GM19468 (cell line): ENCODE measurements at regions not wholly inside any gene's neighbourhood (a gene's known extent, or its start where the extent isn't known, plus 50 kb on each side); places are given as distances from the start of the nearest gene placed in this dataset.
A peak's percentile ranks its signal among the peaks of the same experiment; 100 is the strongest.
"Not testable (repeated sequence)": the region's sequence is repeated elsewhere in the genome, so short reads cannot be mapped to it uniquely, and the experiment has no call there.

ENCODE experiments used
- ATAC-seq: cut with Tn5 transposase; IDR thresholded peaks from one replicate; pipeline ENCODE4 v1.9.1; 2021; ENCODE audit warnings: mild to moderate bottlenecking, moderate library complexity, moderate number of reproducible peaks; ENCODE audit not compliant: unreplicated experiment; ENCODE audit errors: extremely low read depth

- no peak for ATAC-seq
These were observed 1165.9 kb upstream of the TENM3 start for GRCh38 chr4:181077341-181077740.

GRCh38 chr4:181078196-181078595 is 1165.0 kb upstream of the TENM3 start:
- no peak for ATAC-seq

GRCh38 chr4:181083757-181084361 is 1159.3 kb upstream of the TENM3 start:
- ATAC-seq = no peak

DNA sequence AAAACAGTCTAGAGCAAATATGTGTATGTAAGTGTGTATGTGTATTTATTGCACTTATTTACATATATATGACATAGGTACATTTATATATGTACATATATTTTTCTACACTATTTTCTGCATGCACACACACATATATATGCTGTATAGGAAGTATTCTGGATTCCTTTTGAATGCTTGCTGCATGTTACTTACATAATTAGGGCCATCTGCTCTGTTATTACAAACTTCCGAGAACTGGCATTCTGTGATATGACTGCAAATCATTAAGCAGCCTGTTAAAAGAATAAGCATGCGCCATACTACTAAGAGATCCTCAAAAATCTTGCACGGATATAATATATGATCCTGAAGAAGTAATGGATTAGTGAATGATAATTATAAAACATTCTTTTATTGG is 1157.6 kb upstream of the TENM3 start:
- no peak for ATAC-seq

DNA sequence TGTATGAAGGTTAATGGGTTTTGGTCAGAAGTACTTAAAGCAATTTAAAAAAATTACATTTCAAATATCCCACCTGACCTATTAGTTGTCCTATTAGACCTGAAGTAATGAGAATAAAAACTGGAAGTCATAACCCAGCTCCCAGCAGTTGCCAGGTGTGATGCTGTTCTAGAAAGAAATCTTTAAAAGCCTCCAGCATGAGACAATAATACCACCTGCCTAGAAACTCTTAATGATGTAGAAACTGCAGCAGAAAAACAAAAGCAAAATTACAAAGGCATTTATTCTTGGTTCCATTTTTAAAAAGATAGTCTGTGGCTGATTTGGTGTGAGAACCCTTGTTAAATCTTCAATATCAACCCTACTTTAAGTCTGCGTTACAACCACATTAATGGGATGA is 1137.7 kb upstream of the TENM3 start:
- ATAC-seq = no peak

DNA sequence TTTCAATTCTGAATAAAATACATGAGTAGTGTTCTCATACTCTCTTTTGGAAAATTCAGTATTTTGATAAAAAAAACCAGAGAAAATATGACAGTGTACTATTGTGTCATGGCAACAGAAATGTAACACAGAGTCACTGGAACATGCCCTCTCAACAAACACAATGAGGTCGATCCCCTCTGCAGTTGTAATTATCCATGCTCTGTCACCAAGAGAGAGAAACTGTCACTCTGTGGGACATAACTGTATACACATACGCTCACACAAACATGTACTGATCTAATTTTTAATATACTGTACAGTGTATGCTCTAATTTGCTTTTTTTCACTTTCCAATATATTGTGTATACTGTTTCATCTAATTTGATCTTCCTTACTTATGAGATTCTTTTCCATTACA is 1136.8 kb upstream of the TENM3 start:
- ATAC-seq = no peak

GRCh38 chr4:181108237-181108636 is 1135.0 kb upstream of the TENM3 start:
- no peak for ATAC-seq

DNA sequence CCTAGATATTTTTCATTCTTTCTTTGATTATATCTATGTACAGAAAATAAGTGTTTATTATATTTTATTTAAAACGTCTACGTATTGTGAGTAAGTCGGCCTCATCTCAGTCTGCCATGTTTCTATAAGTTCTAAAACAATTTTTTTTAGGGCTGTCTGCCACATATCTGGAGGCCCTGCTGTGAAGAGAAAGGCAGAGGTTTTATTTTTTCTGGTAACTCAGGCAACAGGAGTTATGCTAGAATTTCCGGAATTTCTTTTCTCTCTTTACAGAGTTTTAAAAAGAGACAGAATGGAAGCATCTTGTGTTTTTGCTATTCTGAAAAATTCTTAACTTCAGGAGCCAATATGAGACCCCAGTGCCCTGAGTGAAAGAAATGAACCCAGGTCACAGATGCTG is 1124.0 kb upstream of the TENM3 start:
- ATAC-seq = no peak

GRCh38 chr4:181121733-181122132 is 1121.5 kb upstream of the TENM3 start:
- ATAC-seq = no peak

DNA sequence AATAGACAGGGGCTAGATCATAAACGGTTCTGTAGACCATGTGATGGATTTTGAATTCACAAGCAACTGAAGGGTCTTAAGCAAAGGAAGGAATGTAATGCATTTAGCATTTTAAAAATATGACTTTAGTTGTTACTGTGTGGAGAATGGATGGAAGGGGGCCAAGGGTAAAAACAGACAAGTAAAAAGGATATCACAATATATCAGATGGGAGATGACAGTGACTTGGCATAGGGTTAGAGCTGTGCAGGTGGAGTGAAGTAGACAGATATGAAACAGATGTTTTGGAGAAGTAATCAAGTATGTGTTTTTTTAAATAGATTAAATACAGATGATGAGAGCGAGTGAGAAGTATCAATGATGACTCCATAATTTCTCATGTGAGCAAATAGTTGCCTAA is 1116.0 kb upstream of the TENM3 start:
- ATAC-seq = no peak

DNA sequence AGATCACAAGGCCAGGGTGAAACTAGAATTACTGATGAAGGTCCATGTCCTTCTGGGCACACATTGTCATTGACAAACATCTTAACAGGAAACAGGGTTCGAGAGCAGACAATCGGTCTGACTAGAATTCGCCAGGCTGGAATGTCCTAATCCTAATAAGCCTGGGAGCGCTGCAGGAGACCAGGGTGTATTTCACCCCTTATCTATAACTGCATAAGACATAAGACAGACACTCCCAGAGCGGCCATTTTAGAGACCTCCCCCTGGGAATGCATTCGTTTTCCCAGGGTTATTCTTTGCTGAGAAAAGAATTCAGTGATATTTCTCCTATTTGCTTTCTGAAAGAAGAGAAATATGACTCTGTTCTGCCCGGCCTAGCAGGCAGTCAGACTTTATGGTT is 1112.9 kb upstream of the TENM3 start:
- not testable (repeated sequence) for ATAC-seq

GRCh38 chr4:181137351-181137750 is 1105.9 kb upstream of the TENM3 start:
- ATAC-seq = no peak

DNA sequence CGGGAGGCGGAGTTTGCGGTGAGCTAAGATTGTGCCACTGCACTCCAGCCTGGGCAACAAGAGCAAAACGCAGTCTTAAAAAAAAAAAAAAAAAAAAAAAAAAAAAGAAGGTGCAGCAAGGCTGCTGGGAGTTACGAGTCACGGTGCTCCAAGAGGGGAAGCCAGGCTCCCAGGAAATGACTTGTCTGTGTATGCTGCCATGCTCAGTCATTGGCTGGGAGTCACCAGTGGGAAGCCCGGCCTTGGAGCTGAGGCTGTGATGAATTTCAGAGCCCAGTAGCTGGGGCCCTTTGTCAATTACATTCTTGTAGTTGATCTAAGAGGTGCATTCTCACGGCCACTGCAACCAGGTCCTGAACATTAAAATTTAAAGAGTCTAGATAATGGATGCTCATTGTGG is 1105.1 kb upstream of the TENM3 start:
- ATAC-seq = no peak

DNA sequence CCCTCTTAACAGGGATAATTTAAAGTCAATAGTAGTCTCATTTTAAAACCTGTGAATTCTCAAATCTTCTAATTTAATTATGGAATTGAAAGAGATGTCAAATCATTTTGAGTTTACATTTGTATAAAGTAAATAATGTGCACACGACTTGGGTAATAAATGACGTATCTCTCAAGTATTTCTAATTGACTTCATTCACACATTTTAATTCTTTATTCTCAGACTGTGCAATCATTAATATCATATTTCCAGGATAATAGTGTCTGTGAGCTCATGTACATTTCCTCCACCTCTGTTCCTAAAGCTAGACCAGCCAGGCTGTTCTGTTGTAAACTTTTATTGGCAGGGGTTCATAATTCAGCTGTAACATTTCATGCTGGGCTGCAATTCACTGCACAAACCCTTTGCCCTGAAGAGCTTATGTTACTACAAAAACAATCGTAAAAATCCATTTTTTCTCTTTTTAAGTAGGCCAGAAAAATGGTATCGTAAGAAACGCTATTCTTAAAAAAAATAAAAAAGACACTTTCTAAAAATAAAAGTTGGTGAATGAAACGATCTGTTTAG is 1103.1 kb upstream of the TENM3 start:
- no peak for ATAC-seq

DNA sequence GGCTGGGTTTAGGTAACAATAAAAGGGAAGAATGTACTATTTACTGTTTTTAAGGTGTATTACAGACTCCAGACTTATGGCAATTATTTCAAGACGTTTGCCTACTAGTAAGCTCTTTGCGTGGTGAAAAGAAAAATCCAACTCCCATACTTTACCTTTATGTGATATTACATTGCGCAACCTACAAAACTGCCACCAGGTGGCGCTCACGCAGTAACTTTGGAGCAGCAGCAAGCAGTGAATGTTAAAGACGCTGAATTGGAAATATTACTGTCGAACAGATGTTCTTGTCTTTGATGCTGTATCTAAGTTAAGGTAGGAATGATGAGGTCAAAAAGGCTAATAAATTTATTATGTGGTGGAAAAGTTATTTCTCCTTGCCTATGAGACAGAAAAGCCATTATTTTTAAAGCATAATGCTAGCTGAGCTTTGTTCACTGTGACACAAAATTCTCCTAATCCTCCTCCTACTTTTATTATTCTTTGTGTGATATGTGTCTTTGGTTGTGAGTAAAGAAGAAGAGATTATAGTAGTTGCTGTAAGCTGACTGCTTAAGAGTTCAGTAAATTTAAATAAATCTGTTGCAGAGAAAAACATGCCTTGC is 1099.8 kb upstream of the TENM3 start:
- peak; percentile 66 for ATAC-seq

- no peak for ATAC-seq
These were observed 1097.2 kb upstream of the TENM3 start for GRCh38 chr4:181146051-181146450.

DNA sequence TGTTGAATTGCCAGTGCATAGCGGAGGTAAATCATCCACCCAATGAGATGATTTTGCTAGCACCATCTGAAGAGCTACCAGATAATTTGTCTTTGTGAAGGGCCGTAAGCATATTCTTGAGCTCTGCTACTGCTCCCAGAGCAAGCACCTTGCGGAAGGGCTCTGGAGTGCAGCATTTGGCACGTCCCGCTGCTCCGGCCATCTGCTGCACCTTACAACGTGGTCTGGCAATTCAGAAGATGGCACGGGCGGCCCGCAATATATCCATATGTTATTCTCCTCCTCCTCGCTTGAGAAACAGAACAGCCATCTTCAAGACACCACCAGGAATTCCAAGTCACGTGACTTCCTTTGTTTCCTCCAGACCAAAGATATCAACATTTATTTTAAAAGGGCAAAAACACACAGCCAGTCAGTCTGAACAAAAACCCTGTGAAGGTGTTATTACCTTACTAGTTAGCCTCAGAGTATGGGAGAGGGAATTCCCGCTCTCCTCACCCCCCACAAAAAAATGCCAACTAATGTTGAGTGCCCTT is 1095.7 kb upstream of the TENM3 start:
- ATAC-seq = no peak

DNA sequence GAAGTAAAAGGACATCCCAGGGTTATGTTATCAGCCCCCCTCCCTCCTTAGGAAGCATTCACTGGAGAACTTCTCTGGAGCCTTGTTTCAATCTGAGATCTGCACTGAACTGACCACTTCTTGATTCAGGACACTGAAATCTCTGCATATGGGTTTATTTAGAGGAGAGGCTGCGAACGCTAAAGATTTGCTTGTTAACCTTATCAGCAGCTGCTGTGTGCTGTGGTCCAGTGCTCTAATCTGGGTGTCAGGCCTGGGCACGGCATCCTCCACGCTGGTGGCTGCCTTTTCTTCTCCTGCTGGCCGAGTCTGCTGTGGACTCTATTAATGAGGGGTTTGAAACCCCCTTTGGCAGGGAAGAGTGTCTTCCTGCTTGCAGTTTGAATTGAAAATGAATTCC is 1094.7 kb upstream of the TENM3 start:
- no peak for ATAC-seq

DNA sequence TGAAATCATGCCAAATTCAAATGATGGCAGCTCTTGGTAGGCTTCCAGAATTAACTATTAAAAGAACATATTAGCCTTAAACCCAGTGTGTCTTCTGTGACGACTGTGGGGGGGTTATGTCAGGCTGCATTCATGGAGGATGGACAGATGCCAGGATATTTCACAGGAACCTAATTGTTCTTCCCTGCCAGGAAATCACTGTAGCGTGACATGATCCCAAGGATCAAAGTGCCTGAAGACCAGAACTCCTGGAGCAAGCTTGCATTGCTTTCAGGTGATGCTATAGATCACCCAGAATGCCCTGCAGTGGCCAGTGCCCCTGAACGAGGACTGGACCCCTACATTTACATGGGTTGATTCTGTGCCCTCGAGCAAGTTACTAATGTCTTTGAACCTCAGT is 1093.0 kb upstream of the TENM3 start:
- no peak for ATAC-seq

DNA sequence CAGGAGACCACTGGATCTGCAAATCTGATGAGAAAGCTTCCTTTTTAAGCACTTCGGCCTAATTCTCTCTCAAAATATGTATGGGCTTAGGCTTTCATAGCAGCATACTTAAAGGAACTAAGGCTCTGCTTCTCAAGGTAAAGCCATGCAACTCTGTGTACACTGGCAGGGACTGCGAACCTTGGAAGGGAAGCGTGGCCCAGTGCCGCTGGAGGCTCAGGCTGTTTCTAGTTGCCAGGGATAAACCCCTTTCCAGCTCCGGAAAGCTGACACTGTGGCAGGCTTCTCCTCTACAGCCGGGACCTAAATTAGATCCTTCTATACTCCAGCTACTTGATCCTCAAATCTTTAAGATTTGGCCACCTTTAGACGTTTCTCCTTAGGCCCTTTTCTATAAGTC is 1091.3 kb upstream of the TENM3 start:
- no peak for ATAC-seq

- no peak for ATAC-seq
These were observed 1085.6 kb upstream of the TENM3 start for GRCh38 chr4:181157647-181158046.

GRCh38 chr4:181158971-181159370 is 1084.2 kb upstream of the TENM3 start:
- no peak for ATAC-seq
